K562 (cell line): ENCODE measurements at regions not wholly inside any gene's neighbourhood (a gene's known extent, or its start where the extent isn't known, plus 50 kb on each side); places are given as distances from the start of the nearest gene placed in this dataset.

Source experiments
- ATAC-seq: fragments of 200-7000 bp; cut with Tn5 transposase; 3 replicates; pipeline ENCODE4 v1.9.1; 2020; ENCODE audit warnings: moderate library complexity
- BruUV-seq: library from RNA; stranded (reverse); fragments of 400-500 nt; replicated peaks from 2 replicates; lab custom pipeline; 2021; lab: Mats Ljungman, UMichigan
- CTCF ChIA-PET: fragments of 300-600 bp; formaldehyde crosslinking; extraction: SDS; loops from one replicate; lab custom pipeline; 2021; ENCODE audit warnings: low intra/inter-chr PET ratio; lab: Yijun Ruan, JAX
- POLR2A ChIA-PET: fragments of 300-600, 350-650 bp; sonication (Branson Sonifier 250); formaldehyde crosslinking; extraction: SDS; loops from one replicate; lab custom pipeline; 2021; ENCODE audit warnings: antibody characterized with exemption, inconsistent platforms; lab: Yijun Ruan, JAX
- DNase-seq, 4 experiments: peaks; one replicate each; pipeline versions ENCODE4 v3.0.0 to v3.0.0-alpha.2; 2011 to 2018; ENCODE audit warnings: low spot score in 3 of 4, mixed read lengths in 3 of 4; ENCODE audit errors: extremely low read depth in 1 of 4
- FAIRE-seq: peaks from 2 replicates; lab custom pipeline; 2011; peaks lifted over from hg19 to GRCh38; lab: Jason Lieb, UNC
- H2AFZ ChIP-seq: 2 replicates; pipeline ENCODE4 v1.6.0; 2011; ENCODE audit warnings: low read depth, low read length, control low read depth, inconsistent platforms
- H3K27ac ChIP-seq: fragments of 200-600 bp; 3 replicates; pipeline ENCODE4 v1.8.0; 2011; ENCODE audit warnings: low read depth, mild to moderate bottlenecking, control low read depth, inconsistent platforms, low read length, moderate library complexity, mixed read lengths; ENCODE audit errors: extremely low read depth
- H3K27me3 ChIP-seq, 2 experiments: fragments of 300-600 bp in 1 of 2; 2 replicates in 1 of 2; 3 replicates in 1 of 2; pipeline versions ENCODE4 v1.6.0 to v1.8.0; 2011; ENCODE audit warnings: inconsistent platforms in 2 of 2, low read length in 2 of 2, mild to moderate bottlenecking in 1 of 2, mixed read lengths in 1 of 2, moderate library complexity in 1 of 2; ENCODE audit not compliant: control insufficient read depth in 2 of 2, insufficient read depth in 2 of 2
- H3K36me3 ChIP-seq: fragments of 300-600 bp; 3 replicates; pipeline ENCODE4 v1.8.0; 2011; ENCODE audit warnings: mild to moderate bottlenecking, low read length, inconsistent platforms; ENCODE audit not compliant: control insufficient read depth, insufficient read depth
- H3K4me1 ChIP-seq, 2 experiments: fragments of 200-600 bp in 1 of 2; replicated peaks in 1 of 2; 2 replicates in 1 of 2; 3 replicates in 1 of 2; pipeline versions ENCODE4 v1.5.1 to v1.8.0; 2011; ENCODE audit warnings: inconsistent platforms in 2 of 2, low read length in 2 of 2, mild to moderate bottlenecking in 1 of 2, mixed read lengths in 1 of 2, moderate library complexity in 1 of 2; ENCODE audit not compliant: control insufficient read depth in 2 of 2, insufficient read depth in 2 of 2
- H3K4me2 ChIP-seq: 2 replicates; pipeline ENCODE4 v1.6.1; 2011; ENCODE audit warnings: low read length, control low read depth, inconsistent platforms, mixed read lengths; ENCODE audit not compliant: insufficient read depth
- H3K4me3 ChIP-seq: fragments of 200-600 bp; sonication (generic), shearing (Covaris generic); 2 replicates; pipeline ENCODE4 v1.5.1; 2016; ENCODE audit warnings: control low read depth, inconsistent platforms
- H3K79me2 ChIP-seq: fragments of 200-600 bp; 3 replicates; pipeline ENCODE4 v1.8.0; 2011; ENCODE audit warnings: low read length, inconsistent platforms; ENCODE audit not compliant: control insufficient read depth, insufficient read depth
- H3K9ac ChIP-seq, 2 experiments: 2 replicates each; pipeline versions ENCODE4 v1.6.0 to v1.6.1; 2011; ENCODE audit warnings: low read depth in 2 of 2, low read length in 2 of 2, control low read depth in 1 of 2, inconsistent platforms in 1 of 2, mild to moderate bottlenecking in 1 of 2, mixed read lengths in 1 of 2; ENCODE audit not compliant: insufficient read depth in 1 of 2
- H3K9me1 ChIP-seq: one replicate; pipeline ENCODE4 v1.6.0; 2011; ENCODE audit warnings: inconsistent platforms, mild to moderate bottlenecking, low read length, moderate library complexity; ENCODE audit not compliant: control insufficient read depth, insufficient read depth
- H3K9me3 ChIP-seq: replicated peaks from 2 replicates; pipeline ENCODE4 v1.5.1; 2011; ENCODE audit warnings: low read depth, low read length, inconsistent platforms; ENCODE audit not compliant: control insufficient read depth, insufficient read depth
- H4K20me1 ChIP-seq: replicated peaks from 2 replicates; pipeline ENCODE4 v1.6.1; 2011; ENCODE audit warnings: low read length, inconsistent platforms, mixed read lengths; ENCODE audit not compliant: control insufficient read depth, insufficient read depth
- HNRNPL ChIP-seq: fragments of 200-400 bp; formaldehyde crosslinking; IDR thresholded peaks from 2 replicates; pipeline ENCODE4 v1.6.1; 2017; ENCODE audit warnings: low read depth, mild to moderate bottlenecking, low read length
- IRF2 ChIP-seq: sonication (generic); formaldehyde crosslinking; IDR thresholded peaks from 2 replicates; pipeline ENCODE4 v1.8.1; 2022; ENCODE audit warnings: mild to moderate bottlenecking, missing genetic modification reagents
- KLF6 ChIP-seq: fragments of 250-450 bp; sonication (Bioruptor Pico); IDR thresholded peaks from 2 replicates; pipeline ENCODE4 v1.4.0; 2020; ENCODE audit warnings: mild to moderate bottlenecking, moderate library complexity, borderline replicate concordance
- MCM7 ChIP-seq, 2 experiments: fragments of 450-650 bp; IDR thresholded peaks; 2 replicates each; pipeline ENCODE4 v1.6.1; 2016 to 2018
- NFE2 ChIP-seq: IDR thresholded peaks from 2 replicates; pipeline ENCODE4 v1.6.1; 2014; ENCODE audit warnings: antibody characterized with exemption, low read depth
- RCOR1 ChIP-seq, 2 experiments: IDR thresholded peaks; 2 replicates each; pipeline ENCODE4 v1.6.1; 2012; ENCODE audit warnings: low read depth in 2 of 2, low read length in 2 of 2, borderline replicate concordance in 1 of 2, improper control_type of control experiment in 1 of 2
- SAP30 ChIP-seq: fragments of 200-600 bp; sonication (generic); IDR thresholded peaks from 2 replicates; pipeline ENCODE4 v1.6.1; 2012; ENCODE audit warnings: borderline replicate concordance, low read depth, mild to moderate bottlenecking, moderate library complexity, low read length, control low read depth, inconsistent platforms; ENCODE audit not compliant: insufficient read depth, poor library complexity, severe bottlenecking
- SFPQ ChIP-seq: fragments of 200-400 bp; formaldehyde crosslinking; IDR thresholded peaks from 2 replicates; pipeline ENCODE4 v1.6.1; 2017; ENCODE audit warnings: mild to moderate bottlenecking, low read depth, low read length, moderate library complexity
- SRSF9 ChIP-seq: fragments of 200-400 bp; formaldehyde crosslinking; IDR thresholded peaks from 2 replicates; pipeline ENCODE4 v1.6.1; 2017; ENCODE audit warnings: low read depth, low read length, borderline replicate concordance
- TAF15 ChIP-seq: fragments of 200-400 bp; formaldehyde crosslinking; IDR thresholded peaks from 2 replicates; pipeline ENCODE4 v1.6.1; 2017; ENCODE audit warnings: mild to moderate bottlenecking, low read depth, low read length, moderate library complexity
- XRCC5 ChIP-seq: fragments of 200-400 bp; formaldehyde crosslinking; IDR thresholded peaks from 2 replicates; pipeline ENCODE4 v1.6.1; 2017; ENCODE audit warnings: low read depth, mild to moderate bottlenecking, low read length
- ZBTB5 ChIP-seq: fragments of 450-650 bp; IDR thresholded peaks from 2 replicates; pipeline ENCODE4 v1.6.1; 2017; ENCODE audit warnings: antibody characterized with exemption
- ZNF134 ChIP-seq: fragments of 250-450 bp; sonication (Bioruptor Pico); conservative IDR thresholded peaks from 2 replicates; pipeline ENCODE4 v1.4.0; 2020
- ZNF324 ChIP-seq: fragments of 250-450 bp; sonication (Bioruptor Pico); IDR thresholded peaks from 2 replicates; pipeline ENCODE4 v1.4.0; 2020; ENCODE audit warnings: mild to moderate bottlenecking
- ZZZ3 ChIP-seq: fragments of 450-650 bp; IDR thresholded peaks from 2 replicates; pipeline ENCODE4 v1.6.1; 2016; ENCODE audit warnings: antibody characterized with exemption, mild to moderate bottlenecking, moderate library complexity
- WGBS: fragments of 100-300 bp; shearing (Covaris generic); methylation state at CpG from one replicate; pipeline ENCODE4 v1.1.6; 2016; ENCODE audit warnings: low coverage, mixed read lengths; ENCODE audit not compliant: insufficient coverage; ENCODE audit errors: missing lambda C conversion rate; 5-methylcytosine and 5-hydroxymethylcytosine counted together
- in situ Hi-C: fragments of 300-500 bp; cut with MboI; formaldehyde crosslinking; loops from 4 replicates; pipeline ENCODE4 v1.15.0; 2018; ENCODE audit warnings: inconsistent platforms, mixed read lengths
- intact Hi-C: fragments of 100-400 bp; cut with micrococcal nuclease; formaldehyde crosslinking; loops from 2 replicates; pipeline ENCODE4 v1.14.2; 2022

DNA sequence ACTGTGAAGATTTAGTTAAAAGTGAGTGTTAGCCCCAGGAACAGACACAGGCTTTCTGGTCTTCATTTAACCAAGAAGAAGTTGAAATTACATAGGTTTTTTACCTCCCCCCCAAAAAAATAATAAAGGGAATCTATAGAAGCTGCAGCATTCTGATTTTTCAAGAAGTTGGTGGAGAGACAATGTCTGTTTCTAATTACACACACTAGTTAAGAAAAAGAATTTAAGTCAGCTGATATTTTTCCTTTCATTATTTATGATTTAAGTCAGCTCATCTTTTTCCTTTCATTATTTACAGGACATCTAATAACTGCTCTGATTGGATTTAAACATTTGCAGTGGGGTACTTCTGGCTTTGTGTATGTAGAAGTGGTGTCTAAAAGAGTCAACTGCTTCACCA lies 201.4 kb upstream of the NRP1 start:
- Histone ChIP-seq H3K9ac (no peak overlapping the region), H2AFZ (no peak overlapping the region), H3K9me3 (no peaks in the 10 kb centered on the region), H3K27me3 (no peaks in the 10 kb centered on the region), H4K20me1 (no peaks in the 10 kb centered on the region), H3K4me2 (no peak overlapping the region), H3K79me2 (no peaks in the 10 kb centered on the region), H3K4me1 (no peaks in the 10 kb centered on the region), H3K36me3 (no peaks in the 10 kb centered on the region), H3K27ac (no peak overlapping the region), H3K9me1 (no peaks in the 10 kb centered on the region), H3K4me3 (no peak overlapping the region)
- no TSS peak for BruUV-seq
- ATAC-seq (no peak), DNase-seq (no peak), FAIRE-seq (no peak)
- TF ChIP-seq TAF15 (no peak), SRSF9 (no peak), ZNF324 (CRISPR knock-in tag) (no peak), NFE2 (no peak), RCOR1 (IDR thresholded peaks at IDR 0.05; ENCODE audit: borderline replicate concordance in 1 of 2, low read depth in 2 of 2, low read length in 2 of 2) (no peak)
- intact Hi-C loops, result no loop called here
- ChIA-PET POLR2A (no interaction called here), CTCF (no interaction called here)
- in situ Hi-C loops, result no loop called here

GRCh38 chr10:33534416-33534815 lies 199.9 kb upstream of the NRP1 start:
- no peaks in the 10 kb centered on the region for H3K36me3 ChIP-seq
- H3K4me3 ChIP-seq, result no peak overlapping the region
- H3K9me1 ChIP-seq, result no peaks in the 10 kb centered on the region
- H3K9ac ChIP-seq, result no peak overlapping the region
- in situ Hi-C loops, result no loop called here
- DNase-seq (no peak), ATAC-seq (no peak), FAIRE-seq (no peak)
- H3K27ac ChIP-seq, result no peak overlapping the region
- intact Hi-C loops, result no loop called here
- H3K4me1 ChIP-seq, result no peaks in the 10 kb centered on the region
- ChIA-PET CTCF (no interaction called here), POLR2A (interaction anchor here (0.6 to 0.7 kb wide), 2 partner anchors 475 to 665 kb away, joined by 3 to 4 read pairs; no protein-coding TSS in a partner anchor)
- no peaks in the 10 kb centered on the region for H3K27me3 ChIP-seq
- no peak overlapping the region for H3K4me2 ChIP-seq
- H3K79me2 ChIP-seq, result no peaks in the 10 kb centered on the region
- H3K9me3 ChIP-seq, result no peaks in the 10 kb centered on the region
- 0% methylated on average over 4 of the region's 4 CpGs for WGBS
- no TSS peak for BruUV-seq
- H4K20me1 ChIP-seq, result no peaks in the 10 kb centered on the region
- H2AFZ ChIP-seq, result no peak overlapping the region
- no peak for TF ChIP-seq SAP30
- no peak for TF ChIP-seq KLF6 (CRISPR knock-in tag)
- no peak for TF ChIP-seq XRCC5
- TF ChIP-seq MCM7 (IDR thresholded peaks at IDR 0.05), result no peak
- TF ChIP-seq ZZZ3, result no peak
- no peak for TF ChIP-seq ZBTB5
- no peak for TF ChIP-seq HNRNPL
- no peak for TF ChIP-seq SFPQ
- TF ChIP-seq ZNF134 (CRISPR knock-in tag), result no peak
- TF ChIP-seq IRF2 (CRISPR knock-in tag), result no peak
